GM23338 (cell line): ENCODE measurements at regions not wholly inside any gene's neighbourhood (a gene's known extent, or its start where the extent isn't known, plus 50 kb on each side); places are given as distances from the start of the nearest gene placed in this dataset.
A peak's percentile ranks its signal among the peaks of the same experiment; 100 is the strongest.

ENCODE experiments used
- ATAC-seq: fragments of 200-7000 bp; cut with Tn5 transposase; 3 replicates; pipeline ENCODE4 v1.9.1; 2020
- DNase-seq: peaks from one replicate; pipeline ENCODE4 v3.0.0-alpha.2; 2015; ENCODE audit warnings: low spot score
- H2AFZ ChIP-seq: fragments of 200-600 bp; sonication (generic); 2 replicates; pipeline ENCODE4 v1.8.0; 2016; ENCODE audit warnings: antibody characterized with exemption, mild to moderate bottlenecking, moderate library complexity
- H3F3A ChIP-seq: fragments of 200-600 bp; sonication (generic); replicated peaks from 2 replicates; pipeline ENCODE4 v1.8.0; 2017; ENCODE audit warnings: antibody characterized with exemption, mixed run types, low read depth
- H3K27ac ChIP-seq: fragments of 200-600 bp; sonication (generic); 2 replicates; pipeline ENCODE4 v1.6.1; 2016; ENCODE audit warnings: low read depth
- H3K27me3 ChIP-seq: fragments of 200-600 bp; sonication (generic); 2 replicates; pipeline ENCODE4 v1.8.0; 2016; ENCODE audit warnings: mild to moderate bottlenecking, mixed run types, moderate library complexity; ENCODE audit not compliant: insufficient read depth
- H3K36me3 ChIP-seq: fragments of 200-600 bp; sonication (generic); 2 replicates; pipeline ENCODE4 v1.8.0; 2016; ENCODE audit warnings: mild to moderate bottlenecking; ENCODE audit not compliant: insufficient read depth
- H3K4me1 ChIP-seq: fragments of 200-600 bp; sonication (generic); 2 replicates; pipeline ENCODE4 v1.8.0; 2016; ENCODE audit warnings: mild to moderate bottlenecking, moderate library complexity; ENCODE audit not compliant: insufficient read depth
- H3K4me2 ChIP-seq: fragments of 200-600 bp; sonication (generic); 2 replicates; pipeline ENCODE4 v1.7.1; 2017; ENCODE audit warnings: mixed run types
- H3K4me3 ChIP-seq: fragments of 200-600 bp; sonication (generic); 2 replicates; pipeline ENCODE4 v1.6.1; 2016; ENCODE audit warnings: mixed run types
- H3K79me2 ChIP-seq: fragments of 200-600 bp; sonication (generic); replicated peaks from 2 replicates; pipeline ENCODE4 v1.8.0; 2017; ENCODE audit warnings: mild to moderate bottlenecking; ENCODE audit not compliant: insufficient read depth
- H3K9me2 ChIP-seq: fragments of 200-600 bp; sonication (generic); 2 replicates; pipeline ENCODE4 v1.8.0; 2017; ENCODE audit not compliant: insufficient read depth
- H4K20me1 ChIP-seq: fragments of 200-600 bp; sonication (generic); replicated peaks from 2 replicates; pipeline ENCODE4 v1.8.0; 2017; ENCODE audit warnings: mild to moderate bottlenecking; ENCODE audit not compliant: insufficient read depth
- H3K27ac Mint-ChIP-seq: 2 replicates; pipeline ENCODE4 v1.8.0; 2020; ENCODE audit warnings: inconsistent platforms, mild to moderate bottlenecking, moderate library complexity, mixed read lengths
- H3K27me3 Mint-ChIP-seq: 3 replicates; pipeline ENCODE4 v1.8.0; 2022; ENCODE audit warnings: low read depth, mild to moderate bottlenecking, moderate library complexity, mixed read lengths, inconsistent platforms; ENCODE audit not compliant: insufficient read depth, poor library complexity
- H3K36me3 Mint-ChIP-seq: 3 replicates; pipeline ENCODE4 v1.8.0; 2021; ENCODE audit warnings: low read depth, mild to moderate bottlenecking, inconsistent platforms, moderate library complexity, mixed read lengths
- H3K4me1 Mint-ChIP-seq: 3 replicates; pipeline ENCODE4 v1.8.0; 2020; ENCODE audit warnings: mild to moderate bottlenecking, inconsistent platforms, mixed read lengths
- H3K4me3 Mint-ChIP-seq: 3 replicates; pipeline ENCODE4 v1.8.0; 2021; ENCODE audit warnings: moderate library complexity, mild to moderate bottlenecking, inconsistent platforms, mixed read lengths
- H3K9me3 Mint-ChIP-seq: 3 replicates; pipeline ENCODE4 v1.8.0; 2020; ENCODE audit warnings: moderate library complexity, mild to moderate bottlenecking, inconsistent platforms, mixed read lengths
- EZH2phosphoT487 ChIP-seq: fragments of 200-600 bp; sonication (generic); IDR thresholded peaks from one replicate; pipeline ENCODE4 v1.8.1; 2018; ENCODE audit warnings: antibody characterized with exemption; ENCODE audit not compliant: unreplicated experiment
- JUNB ChIP-seq: IDR thresholded peaks from one replicate; pipeline ENCODE4 v1.6.1; 2016; ENCODE audit warnings: antibody characterized with exemption; ENCODE audit not compliant: unreplicated experiment
- POLR2AphosphoS5 ChIP-seq: IDR thresholded peaks from 2 replicates; pipeline ENCODE4 v1.6.1; 2016; ENCODE audit warnings: antibody characterized with exemption, low read depth
- TF ChIP-seq, protein P1 (sequence below): fragments of 250-450 bp; sonication (Bioruptor Pico); IDR thresholded peaks from 2 replicates; pipeline ENCODE4 v1.5.0; 2020; ENCODE audit warnings: mild to moderate bottlenecking, moderate library complexity
- TF ChIP-seq, protein P2 (sequence below), 2 experiments: fragments of 200-600 bp in 1 of 2; sonication (generic) in 1 of 2; conservative IDR thresholded peaks; 2 replicates each; pipeline versions ENCODE4 v1.5.1 to v1.6.1; 2016 to 2017; ENCODE audit warnings: antibody characterized with exemption in 2 of 2, low read depth in 2 of 2, mild to moderate bottlenecking in 2 of 2, moderate library complexity in 1 of 2
- TF ChIP-seq, protein P3 (sequence below): IDR thresholded peaks from 2 replicates; pipeline ENCODE4 v1.6.1; 2016; ENCODE audit warnings: antibody characterized with exemption

DNA sequence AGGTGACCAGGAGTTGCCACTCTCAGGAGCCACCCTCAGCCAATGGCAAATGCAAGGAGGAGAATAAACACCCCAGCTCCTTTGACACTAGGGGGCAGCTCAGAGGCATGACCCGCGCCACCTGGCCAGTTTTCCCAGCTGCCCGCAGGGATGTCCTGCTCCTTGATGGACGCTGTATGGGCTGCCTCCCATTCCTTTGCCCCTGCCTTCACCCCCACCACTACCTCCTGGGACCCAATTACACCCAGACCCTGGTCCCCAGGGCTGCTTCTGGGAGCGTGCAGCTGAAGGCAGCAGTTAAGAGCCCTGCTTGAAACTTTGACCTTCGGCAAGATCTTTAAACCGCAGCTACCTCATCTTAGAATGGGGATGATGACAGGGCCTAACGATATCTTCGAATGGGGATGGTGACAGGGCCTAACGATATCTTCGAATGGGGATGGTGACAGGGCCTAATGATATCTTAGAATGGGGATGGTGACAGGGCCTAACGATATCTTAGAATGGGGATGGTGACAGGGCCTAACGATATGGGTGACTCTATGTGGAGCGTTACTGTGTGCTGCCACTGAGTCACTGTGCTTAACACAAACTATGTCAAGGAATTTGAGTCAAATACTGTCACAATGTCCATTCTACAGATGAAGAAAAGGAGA lies 163.0 kb upstream of the KAZN start:
- H2AFZ ChIP-seq = no peak overlapping the region
- DNase-seq (peak; percentile 75), ATAC-seq (peak; percentile 89)
- no peaks in the 10 kb centered on the region for H3K36me3 ChIP-seq
- no peak overlapping the region for H3K4me2 ChIP-seq
- no peaks in the 10 kb centered on the region for H3F3A ChIP-seq
- peaks cover 10% of the 10 kb centered on the region for H3K9me2 ChIP-seq
- no peaks in the 10 kb centered on the region for H3K36me3 Mint-ChIP-seq
- H4K20me1 ChIP-seq = no peaks in the 10 kb centered on the region
- no peak overlapping the region for H3K4me3 Mint-ChIP-seq
- H3K9me3 Mint-ChIP-seq = no peaks in the 10 kb centered on the region
- H3K27me3 Mint-ChIP-seq = peaks cover 3% of the 10 kb centered on the region
- no peak overlapping the region for H3K4me3 ChIP-seq
- H3K27ac ChIP-seq = no peak overlapping the region
- no peaks in the 10 kb centered on the region for H3K4me1 Mint-ChIP-seq
- H3K4me1 ChIP-seq = no peaks in the 10 kb centered on the region
- no peak overlapping the region for H3K27ac Mint-ChIP-seq
- no peaks in the 10 kb centered on the region for H3K27me3 ChIP-seq
- TF ChIP-seq, protein P1, sequence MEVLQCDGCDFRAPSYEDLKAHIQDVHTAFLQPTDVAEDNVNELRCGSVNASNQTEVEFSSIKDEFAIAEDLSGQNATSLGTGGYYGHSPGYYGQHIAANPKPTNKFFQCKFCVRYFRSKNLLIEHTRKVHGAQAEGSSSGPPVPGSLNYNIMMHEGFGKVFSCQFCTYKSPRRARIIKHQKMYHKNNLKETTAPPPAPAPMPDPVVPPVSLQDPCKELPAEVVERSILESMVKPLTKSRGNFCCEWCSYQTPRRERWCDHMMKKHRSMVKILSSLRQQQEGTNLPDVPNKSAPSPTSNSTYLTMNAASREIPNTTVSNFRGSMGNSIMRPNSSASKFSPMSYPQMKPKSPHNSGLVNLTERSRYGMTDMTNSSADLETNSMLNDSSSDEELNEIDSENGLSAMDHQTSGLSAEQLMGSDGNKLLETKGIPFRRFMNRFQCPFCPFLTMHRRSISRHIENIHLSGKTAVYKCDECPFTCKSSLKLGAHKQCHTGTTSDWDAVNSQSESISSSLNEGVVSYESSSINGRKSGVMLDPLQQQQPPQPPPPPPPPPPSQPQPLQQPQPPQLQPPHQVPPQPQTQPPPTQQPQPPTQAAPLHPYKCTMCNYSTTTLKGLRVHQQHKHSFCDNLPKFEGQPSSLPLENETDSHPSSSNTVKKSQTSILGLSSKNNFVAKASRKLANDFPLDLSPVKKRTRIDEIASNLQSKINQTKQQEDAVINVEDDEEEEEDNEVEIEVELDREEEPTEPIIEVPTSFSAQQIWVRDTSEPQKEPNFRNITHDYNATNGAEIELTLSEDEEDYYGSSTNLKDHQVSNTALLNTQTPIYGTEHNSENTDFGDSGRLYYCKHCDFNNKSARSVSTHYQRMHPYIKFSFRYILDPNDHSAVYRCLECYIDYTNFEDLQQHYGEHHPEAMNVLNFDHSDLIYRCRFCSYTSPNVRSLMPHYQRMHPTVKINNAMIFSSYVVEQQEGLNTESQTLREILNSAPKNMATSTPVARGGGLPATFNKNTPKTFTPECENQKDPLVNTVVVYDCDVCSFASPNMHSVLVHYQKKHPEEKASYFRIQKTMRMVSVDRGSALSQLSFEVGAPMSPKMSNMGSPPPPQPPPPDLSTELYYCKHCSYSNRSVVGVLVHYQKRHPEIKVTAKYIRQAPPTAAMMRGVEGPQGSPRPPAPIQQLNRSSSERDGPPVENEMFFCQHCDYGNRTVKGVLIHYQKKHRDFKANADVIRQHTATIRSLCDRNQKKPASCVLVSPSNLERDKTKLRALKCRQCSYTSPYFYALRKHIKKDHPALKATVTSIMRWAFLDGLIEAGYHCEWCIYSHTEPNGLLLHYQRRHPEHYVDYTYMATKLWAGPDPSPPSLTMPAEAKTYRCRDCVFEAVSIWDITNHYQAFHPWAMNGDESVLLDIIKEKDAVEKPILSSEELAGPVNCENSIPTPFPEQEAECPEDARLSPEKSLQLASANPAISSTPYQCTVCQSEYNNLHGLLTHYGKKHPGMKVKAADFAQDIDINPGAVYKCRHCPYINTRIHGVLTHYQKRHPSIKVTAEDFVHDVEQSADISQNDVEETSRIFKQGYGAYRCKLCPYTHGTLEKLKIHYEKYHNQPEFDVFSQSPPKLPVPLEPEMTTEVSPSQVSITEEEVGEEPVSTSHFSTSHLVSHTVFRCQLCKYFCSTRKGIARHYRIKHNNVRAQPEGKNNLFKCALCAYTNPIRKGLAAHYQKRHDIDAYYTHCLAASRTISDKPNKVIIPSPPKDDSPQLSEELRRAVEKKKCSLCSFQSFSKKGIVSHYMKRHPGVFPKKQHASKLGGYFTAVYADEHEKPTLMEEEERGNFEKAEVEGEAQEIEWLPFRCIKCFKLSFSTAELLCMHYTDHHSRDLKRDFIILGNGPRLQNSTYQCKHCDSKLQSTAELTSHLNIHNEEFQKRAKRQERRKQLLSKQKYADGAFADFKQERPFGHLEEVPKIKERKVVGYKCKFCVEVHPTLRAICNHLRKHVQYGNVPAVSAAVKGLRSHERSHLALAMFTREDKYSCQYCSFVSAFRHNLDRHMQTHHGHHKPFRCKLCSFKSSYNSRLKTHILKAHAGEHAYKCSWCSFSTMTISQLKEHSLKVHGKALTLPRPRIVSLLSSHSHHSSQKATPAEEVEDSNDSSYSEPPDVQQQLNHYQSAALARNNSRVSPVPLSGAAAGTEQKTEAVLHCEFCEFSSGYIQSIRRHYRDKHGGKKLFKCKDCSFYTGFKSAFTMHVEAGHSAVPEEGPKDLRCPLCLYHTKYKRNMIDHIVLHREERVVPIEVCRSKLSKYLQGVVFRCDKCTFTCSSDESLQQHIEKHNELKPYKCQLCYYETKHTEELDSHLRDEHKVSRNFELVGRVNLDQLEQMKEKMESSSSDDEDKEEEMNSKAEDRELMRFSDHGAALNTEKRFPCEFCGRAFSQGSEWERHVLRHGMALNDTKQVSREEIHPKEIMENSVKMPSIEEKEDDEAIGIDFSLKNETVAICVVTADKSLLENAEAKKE (CRISPR knock-in tag) = no peak
- TF ChIP-seq, protein P2, sequence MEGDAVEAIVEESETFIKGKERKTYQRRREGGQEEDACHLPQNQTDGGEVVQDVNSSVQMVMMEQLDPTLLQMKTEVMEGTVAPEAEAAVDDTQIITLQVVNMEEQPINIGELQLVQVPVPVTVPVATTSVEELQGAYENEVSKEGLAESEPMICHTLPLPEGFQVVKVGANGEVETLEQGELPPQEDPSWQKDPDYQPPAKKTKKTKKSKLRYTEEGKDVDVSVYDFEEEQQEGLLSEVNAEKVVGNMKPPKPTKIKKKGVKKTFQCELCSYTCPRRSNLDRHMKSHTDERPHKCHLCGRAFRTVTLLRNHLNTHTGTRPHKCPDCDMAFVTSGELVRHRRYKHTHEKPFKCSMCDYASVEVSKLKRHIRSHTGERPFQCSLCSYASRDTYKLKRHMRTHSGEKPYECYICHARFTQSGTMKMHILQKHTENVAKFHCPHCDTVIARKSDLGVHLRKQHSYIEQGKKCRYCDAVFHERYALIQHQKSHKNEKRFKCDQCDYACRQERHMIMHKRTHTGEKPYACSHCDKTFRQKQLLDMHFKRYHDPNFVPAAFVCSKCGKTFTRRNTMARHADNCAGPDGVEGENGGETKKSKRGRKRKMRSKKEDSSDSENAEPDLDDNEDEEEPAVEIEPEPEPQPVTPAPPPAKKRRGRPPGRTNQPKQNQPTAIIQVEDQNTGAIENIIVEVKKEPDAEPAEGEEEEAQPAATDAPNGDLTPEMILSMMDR (conservative IDR thresholded peaks at IDR 0.05; ENCODE audit: low read depth in 2 of 2) = peak; percentile 68 to 86
- no peaks in the 10 kb centered on the region for H3K79me2 ChIP-seq

DNA sequence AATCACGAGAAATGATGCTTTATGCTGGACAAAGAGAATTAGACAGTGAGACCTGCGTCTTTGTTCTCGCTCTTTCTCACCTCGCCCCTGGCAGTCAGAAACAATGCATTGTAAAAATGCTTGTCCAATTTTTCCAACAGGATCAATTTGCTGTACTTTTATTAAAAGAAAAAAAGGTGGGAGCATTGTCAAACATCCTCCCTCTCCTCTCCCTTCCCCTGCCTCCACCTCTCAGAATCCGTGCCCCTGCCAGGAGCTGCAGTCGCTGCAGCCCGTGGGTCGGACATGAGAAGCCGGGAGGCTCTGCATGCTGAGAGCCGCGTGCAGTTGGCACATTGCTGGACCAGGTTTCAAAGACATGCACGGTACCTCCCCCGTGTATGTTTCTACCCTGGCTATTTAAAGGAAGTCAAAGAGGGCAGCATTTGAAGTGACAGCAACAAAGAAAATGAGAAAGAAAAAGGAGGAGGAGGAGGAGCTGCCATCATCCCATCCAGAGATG lies 161.0 kb upstream of the KAZN start:
- no peak overlapping the region for H3K4me3 Mint-ChIP-seq
- no peaks in the 10 kb centered on the region for H3K27me3 ChIP-seq
- peaks cover 3% of the 10 kb centered on the region for H3K27me3 Mint-ChIP-seq
- H3K9me2 ChIP-seq = peaks cover 10% of the 10 kb centered on the region
- H3K27ac ChIP-seq = no peak overlapping the region
- no peaks in the 10 kb centered on the region for H3K36me3 Mint-ChIP-seq
- H4K20me1 ChIP-seq = no peaks in the 10 kb centered on the region
- H3K4me1 ChIP-seq = no peaks in the 10 kb centered on the region
- no peaks in the 10 kb centered on the region for H3K36me3 ChIP-seq
- no peak overlapping the region for H3K4me2 ChIP-seq
- DNase-seq = no peak
- no peaks in the 10 kb centered on the region for H3K9me3 Mint-ChIP-seq
- 0 out of 2 replicates have a peak overlapping the region, but pooled peaks have one; percentile 5 for H2AFZ ChIP-seq
- no peak overlapping the region for H3K4me3 ChIP-seq
- ATAC-seq = no peak
- H3K27ac Mint-ChIP-seq = no peak overlapping the region
- no peaks in the 10 kb centered on the region for H3K79me2 ChIP-seq
- no peaks in the 10 kb centered on the region for H3F3A ChIP-seq
- TF ChIP-seq, protein P3, sequence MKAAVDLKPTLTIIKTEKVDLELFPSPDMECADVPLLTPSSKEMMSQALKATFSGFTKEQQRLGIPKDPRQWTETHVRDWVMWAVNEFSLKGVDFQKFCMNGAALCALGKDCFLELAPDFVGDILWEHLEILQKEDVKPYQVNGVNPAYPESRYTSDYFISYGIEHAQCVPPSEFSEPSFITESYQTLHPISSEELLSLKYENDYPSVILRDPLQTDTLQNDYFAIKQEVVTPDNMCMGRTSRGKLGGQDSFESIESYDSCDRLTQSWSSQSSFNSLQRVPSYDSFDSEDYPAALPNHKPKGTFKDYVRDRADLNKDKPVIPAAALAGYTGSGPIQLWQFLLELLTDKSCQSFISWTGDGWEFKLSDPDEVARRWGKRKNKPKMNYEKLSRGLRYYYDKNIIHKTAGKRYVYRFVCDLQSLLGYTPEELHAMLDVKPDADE = no peak
- no peak for TF ChIP-seq EZH2phosphoT487
- no peak for TF ChIP-seq POLR2AphosphoS5
- no peak for TF ChIP-seq JUNB
- no peaks in the 10 kb centered on the region for H3K4me1 Mint-ChIP-seq
